ENCODE measurements at regions not wholly inside any gene's neighbourhood (a gene's known extent, or its start where the extent isn't known, plus 50 kb on each side); places are given as distances from the start of the nearest gene placed in this dataset.

- TF ChIP-seq CTCF (conservative IDR thresholded peaks at IDR 0.05; ENCODE audit: low read depth, low read length) (no peak), EZH2 (IDR thresholded peaks at IDR 0.05; ENCODE audit: low read length, unreplicated experiment) (no peak)
Observed at GRCh38 chr6:49070411-49070810, 392.6 kb downstream of the MMUT start.

Data from PC-3 (cell line).